ENCODE measurements at regions not wholly inside any gene's neighbourhood (a gene's known extent, or its start where the extent isn't known, plus 50 kb on each side); places are given as distances from the start of the nearest gene placed in this dataset.

DNA sequence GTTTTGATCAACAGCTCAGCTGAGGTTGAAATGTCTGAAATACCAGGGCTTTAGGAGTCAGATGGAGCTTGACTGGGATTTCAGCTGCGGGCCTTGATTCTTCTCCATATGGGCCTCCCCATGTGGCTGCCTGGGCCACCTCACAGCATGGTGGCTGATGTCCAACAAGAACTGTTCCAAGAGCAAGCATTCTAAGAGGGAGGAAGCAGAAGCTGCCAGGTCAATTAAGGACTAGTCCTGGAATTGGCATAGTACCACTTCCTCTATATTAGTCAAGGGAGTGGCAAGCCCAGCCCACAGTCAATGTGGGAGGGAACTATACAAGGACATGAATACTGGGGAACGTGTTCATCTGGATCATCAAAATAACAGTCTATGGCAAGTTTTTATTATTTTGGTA lies 181.7 kb upstream of the ANKRD28 start (continued):
- no peak for TF ChIP-seq KDM5A (IDR thresholded peaks at IDR 0.05)

DNA sequence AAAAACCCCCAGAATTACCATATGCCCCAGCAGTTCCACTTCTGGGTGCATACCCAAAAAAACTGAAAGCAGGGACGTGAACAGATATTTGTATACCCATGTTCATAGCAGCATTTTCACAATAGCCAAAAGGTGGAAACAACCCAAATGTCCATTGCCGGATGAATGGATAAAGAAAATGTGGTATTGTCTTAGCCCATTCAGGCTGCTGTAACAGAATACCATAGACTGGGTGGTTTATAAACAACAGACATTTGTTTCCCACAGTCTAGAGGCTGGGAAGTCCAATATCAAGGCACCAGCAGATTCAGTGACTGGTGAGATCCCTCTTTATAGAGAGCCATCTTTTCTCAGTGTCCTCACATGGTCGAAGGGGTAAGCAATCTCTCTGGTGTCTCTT lies 182.1 kb upstream of the ANKRD28 start:
- FAIRE-seq, result no peak
- CTCF ChIA-PET, result interaction anchor here (1.2 kb wide), 1 partner anchor 9 kb away, joined by 6 read pairs; no protein-coding TSS in a partner anchor

GRCh38 chr3:15982243-15982642 lies 184.5 kb upstream of the ANKRD28 start:
- peaks cover 4% of the 10 kb centered on the region; the same call in 2 of the 3 replicates for H3K4me1 ChIP-seq
- WGBS (ENCODE audit: missing lambda C conversion rate), result 88% methylated on average over 1 of the region's 1 CpG
- FAIRE-seq (no peak), DNase-seq (ENCODE audit: low read depth in 1 of 2, low spot score in 1 of 2) (no peak), ATAC-seq (no peak)
- POLR2A ChIA-PET, result no interaction called here
- TF ChIP-seq MAZ (IDR thresholded peaks at IDR 0.05; ENCODE audit: borderline replicate concordance, low read depth, low read length) (no peak), SREBF2 (IDR thresholded peaks at IDR 0.05) (no peak), RARB (CRISPR knock-in tag; IDR thresholded peaks at IDR 0.05) (no peak), FOSB (CRISPR knock-in tag; IDR thresholded peaks at IDR 0.05) (no peak), PBX3 (IDR thresholded peaks at IDR 0.05) (no peak), ESRRA (IDR thresholded peaks at IDR 0.05; ENCODE audit: borderline replicate concordance, low read length) (no peak), ZNF302 (CRISPR knock-in tag; IDR thresholded peaks at IDR 0.05) (no peak), MAFK (IDR thresholded peaks at IDR 0.05; ENCODE audit: partially characterized antibody) (no peak), JUNB (IDR thresholded peaks at IDR 0.05) (no peak), HEYL (CRISPR knock-in tag; IDR thresholded peaks at IDR 0.05) (no peak)
- no peaks in the 10 kb centered on the region for H3K9me3 ChIP-seq
- no peak overlapping the region for H3K4me2 ChIP-seq
- CTCF ChIA-PET, result no interaction called here
- no peak overlapping the region for H3K4me3 ChIP-seq
- no peak overlapping the region for H3K27ac ChIP-seq

More for the DNA sequence above, 182.1 kb upstream of the ANKRD28 start:
- WGBS (ENCODE audit: missing lambda C conversion rate), result 69% methylated on average over 3 of the region's 3 CpGs
- TF ChIP-seq JUN (IDR thresholded peaks at IDR 0.05) (no peak), EP300 (IDR thresholded peaks at IDR 0.05) (no peak), HDAC2 (IDR thresholded peaks at IDR 0.05) (no peak), CBX8 (IDR thresholded peaks at IDR 0.05) (no peak), FOSB (CRISPR knock-in tag; IDR thresholded peaks at IDR 0.05) (no peak), ESRRA (IDR thresholded peaks at IDR 0.05; ENCODE audit: borderline replicate concordance, low read length) (no peak), MAZ (IDR thresholded peaks at IDR 0.05; ENCODE audit: borderline replicate concordance, low read depth, low read length) (no peak), KDM1A (IDR thresholded peaks at IDR 0.05; ENCODE audit: low read depth) (no peak), BHLHE40 (IDR thresholded peaks at IDR 0.05; ENCODE audit: low read depth, low read length) (no peak)
- peaks cover 4% of the 10 kb centered on the region; the same call in 2 of the 3 replicates for H3K4me1 ChIP-seq
- H3K27ac ChIP-seq, result no peak overlapping the region
- POLR2A ChIA-PET, result no interaction called here
- no peak overlapping the region for H3K4me3 ChIP-seq
- ATAC-seq (no peak), DNase-seq (ENCODE audit: low read depth in 1 of 2, low spot score in 1 of 2) (no peak)
- no peaks in the 10 kb centered on the region for H3K9me3 ChIP-seq
- no peak overlapping the region for H3K4me2 ChIP-seq

DNA sequence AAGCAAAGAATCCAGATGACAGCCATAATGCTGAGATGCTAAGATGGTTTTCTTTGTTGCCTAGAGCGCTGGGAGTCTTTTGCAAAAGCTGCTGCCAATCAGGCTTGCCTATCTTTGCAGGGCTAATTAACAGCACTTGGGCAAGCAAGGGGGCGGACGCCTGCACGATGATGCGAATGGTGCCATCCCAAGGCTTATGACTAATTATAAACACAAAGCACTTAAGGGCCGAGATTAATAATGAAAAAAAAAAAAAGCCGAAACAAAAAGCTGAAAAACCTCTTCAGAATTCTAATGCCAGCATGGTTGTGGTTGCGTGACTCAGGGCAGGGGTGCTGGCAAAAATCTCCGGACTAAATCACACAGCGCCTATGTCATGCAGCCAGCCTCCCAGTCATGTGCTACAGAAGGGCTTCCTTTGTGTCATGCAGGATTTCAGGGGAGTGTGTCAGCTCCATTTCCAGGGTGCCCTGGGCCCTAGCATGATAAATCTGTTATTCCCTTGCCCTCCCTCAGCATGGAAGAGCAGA lies 185.0 kb upstream of the ANKRD28 start:
- H3K4me2 ChIP-seq, result peak overlapping the region; percentile 26; the same call in 2 of the 3 replicates
- CTCF ChIA-PET, result interaction anchor here (0.7 kb wide), 1 partner anchor 65 kb away, joined by 3 read pairs; no protein-coding TSS in a partner anchor
- H3K4me3 ChIP-seq, result no peak overlapping the region
- POLR2A ChIA-PET, result no interaction called here
- DNase-seq (ENCODE audit: low read depth in 1 of 2, low spot score in 1 of 2) (no peak), FAIRE-seq (no peak), ATAC-seq (peak; percentile 80 to 82)
- peaks cover 4% of the 10 kb centered on the region; the same call in 2 of the 3 replicates for H3K4me1 ChIP-seq
- no peak overlapping the region for H3K27ac ChIP-seq
- no peaks in the 10 kb centered on the region; the same call in 2 of the 3 replicates for H3K9me3 ChIP-seq
- 49% methylated on average over 10 of the region's 10 CpGs for WGBS (ENCODE audit: missing lambda C conversion rate)
- no peak for TF ChIP-seq NPAS2 (CRISPR knock-in tag; IDR thresholded peaks at IDR 0.05; ENCODE audit: borderline replicate concordance)
- TF ChIP-seq, protein P1, sequence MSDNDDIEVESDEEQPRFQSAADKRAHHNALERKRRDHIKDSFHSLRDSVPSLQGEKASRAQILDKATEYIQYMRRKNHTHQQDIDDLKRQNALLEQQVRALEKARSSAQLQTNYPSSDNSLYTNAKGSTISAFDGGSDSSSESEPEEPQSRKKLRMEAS (IDR thresholded peaks at IDR 0.05), result no peak
- no peak for TF ChIP-seq KDM5A (IDR thresholded peaks at IDR 0.05)
- TF ChIP-seq POLR2A (IDR thresholded peaks at IDR 0.05; ENCODE audit: low read length), result no peak
- no peak for TF ChIP-seq BCL3 (IDR thresholded peaks at IDR 0.05)
- no peak for TF ChIP-seq EHMT2 (IDR thresholded peaks at IDR 0.05; ENCODE audit: low read depth)
- TF ChIP-seq ZNF302 (CRISPR knock-in tag; IDR thresholded peaks at IDR 0.05), result no peak
- TF ChIP-seq ZC3H11A (IDR thresholded peaks at IDR 0.05), result no peak
- no peak for TF ChIP-seq REST (IDR thresholded peaks at IDR 0.05)
- TF ChIP-seq FOSL2 (IDR thresholded peaks at IDR 0.05), result no peak
- no peak for TF ChIP-seq FOSL2 (CRISPR knock-in tag; IDR thresholded peaks at IDR 0.05)
